BLaER1 (cell line): ENCODE measurements at regions not wholly inside any gene's neighbourhood (a gene's known extent, or its start where the extent isn't known, plus 50 kb on each side); places are given as distances from the start of the nearest gene placed in this dataset.
"Not testable (repeated sequence)": the region's sequence is repeated elsewhere in the genome, so short reads cannot be mapped to it uniquely, and the experiment has no call there.

Experiments
- H3K27ac ChIP-seq: shearing (Covaris generic); formaldehyde crosslinking; 2 replicates; pipeline ENCODE4 v1.8.1; 2022
- H3K27me3 ChIP-seq: shearing (Covaris generic); formaldehyde crosslinking; 2 replicates; pipeline ENCODE4 v1.8.1; 2022
- H3K36me3 ChIP-seq: shearing (Covaris generic); formaldehyde crosslinking; 2 replicates; pipeline ENCODE4 v1.8.1; 2022
- H3K4me1 ChIP-seq: shearing (Covaris generic); formaldehyde crosslinking; 2 replicates; pipeline ENCODE4 v1.8.1; 2022
- H3K4me2 ChIP-seq: shearing (Covaris generic); formaldehyde crosslinking; 2 replicates; pipeline ENCODE4 v1.8.1; 2022
- H3K4me3 ChIP-seq: shearing (Covaris generic); formaldehyde crosslinking; 2 replicates; pipeline ENCODE4 v1.8.1; 2022
- H3K9ac ChIP-seq: shearing (Covaris generic); formaldehyde crosslinking; 2 replicates; pipeline ENCODE4 v1.8.1; 2022
- H3K9me3 ChIP-seq: shearing (Covaris generic); formaldehyde crosslinking; 2 replicates; pipeline ENCODE4 v1.8.1; 2022
- H4K20me1 ChIP-seq: shearing (Covaris generic); formaldehyde crosslinking; 2 replicates; pipeline ENCODE4 v1.8.1; 2022
- Cebpa-rat ChIP-seq: shearing (Covaris generic); IDR thresholded peaks from 2 replicates; pipeline ENCODE4 v1.8.1; 2022

DNA sequence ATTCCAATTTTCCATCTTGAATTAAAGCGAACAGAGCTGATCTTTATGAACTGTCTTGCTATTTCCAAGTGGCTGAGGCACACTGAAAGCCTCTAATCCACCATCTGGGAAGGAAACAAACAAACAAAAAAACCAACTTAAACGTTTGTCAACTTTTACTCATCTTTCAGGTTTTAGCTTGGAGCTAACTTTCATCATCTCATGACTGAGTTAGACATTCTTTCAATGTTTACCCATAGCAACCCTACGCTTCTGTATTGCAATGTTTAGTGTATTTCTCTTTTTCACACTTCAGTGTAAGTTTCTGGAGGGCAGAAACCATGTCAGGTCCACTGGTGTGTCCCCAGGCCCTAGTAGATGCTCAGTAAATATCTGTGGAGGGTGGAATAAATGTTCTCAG, 343.8 kb downstream of the GBA3 start:
- H3K4me3 ChIP-seq: no peak overlapping the region

DNA sequence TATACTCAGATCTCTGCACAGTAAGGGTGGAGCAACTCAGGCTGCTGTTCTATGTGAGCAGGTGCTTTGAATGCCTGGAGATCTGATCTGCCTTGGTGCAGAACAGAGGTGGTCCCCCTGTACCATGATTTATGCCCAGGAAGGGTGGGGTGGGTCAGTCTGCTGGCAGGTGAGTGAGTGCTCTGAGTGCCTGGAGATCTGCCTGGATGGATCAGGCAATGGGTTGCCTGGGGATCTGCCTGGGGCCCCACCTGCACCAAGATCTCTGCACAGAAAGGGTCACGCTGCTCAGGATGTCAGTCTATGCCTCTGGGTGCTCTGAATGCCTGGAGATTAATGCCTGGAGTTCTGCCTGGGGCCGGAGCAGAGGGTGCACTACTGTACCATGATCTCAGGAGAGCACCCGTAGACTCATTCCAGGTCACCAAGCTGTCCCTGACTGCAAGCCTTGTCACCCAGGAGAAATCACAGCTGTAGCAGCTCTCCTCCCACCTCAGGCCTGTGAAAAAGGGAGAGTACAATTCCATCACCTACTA, 342.9 kb downstream of the GBA3 start:
- Histone ChIP-seq H3K36me3 (no peaks in the 10 kb centered on the region), H3K9ac (no peak overlapping the region), H3K9me3 (no peaks in the 10 kb centered on the region), H3K27me3 (no peaks in the 10 kb centered on the region), H3K27ac (no peak overlapping the region), H3K4me2 (no peak overlapping the region), H3K4me3 (no peak overlapping the region), H4K20me1 (no peaks in the 10 kb centered on the region), H3K4me1 (no peaks in the 10 kb centered on the region)
- TF ChIP-seq Cebpa-rat: no peak

More for the DNA sequence above, 343.8 kb downstream of the GBA3 start:
- no peaks in the 10 kb centered on the region for H4K20me1 ChIP-seq
- no peaks in the 10 kb centered on the region for H3K4me1 ChIP-seq
- no peak for TF ChIP-seq Cebpa-rat
- H3K4me2 ChIP-seq: no peak overlapping the region
- no peaks in the 10 kb centered on the region for H3K36me3 ChIP-seq
- no peak overlapping the region for H3K27ac ChIP-seq
- no peak overlapping the region for H3K9ac ChIP-seq
- H3K9me3 ChIP-seq: no peaks in the 10 kb centered on the region
- H3K27me3 ChIP-seq: no peaks in the 10 kb centered on the region

DNA sequence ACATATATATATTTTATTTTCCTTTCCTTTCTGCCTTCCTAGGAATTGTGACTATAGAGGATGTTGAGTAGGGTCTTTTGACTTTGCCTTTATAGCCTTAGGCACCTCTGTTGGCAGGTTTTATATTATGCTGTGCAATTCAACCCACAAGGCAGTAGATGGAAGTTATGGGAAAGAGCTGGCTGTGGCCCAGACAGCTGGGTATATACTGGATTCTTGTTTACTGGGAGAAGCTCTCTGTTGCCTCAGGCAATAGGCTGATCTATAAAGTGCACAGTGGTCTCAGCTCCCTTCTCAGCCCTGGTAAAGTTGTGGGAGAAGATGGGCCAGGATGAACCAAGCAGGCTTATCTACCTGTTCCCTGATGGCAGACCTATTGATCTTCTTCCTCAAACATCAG, 342.0 kb downstream of the GBA3 start:
- Histone ChIP-seq H3K4me3 (no peak overlapping the region), H3K27me3 (no peaks in the 10 kb centered on the region), H3K36me3 (no peaks in the 10 kb centered on the region), H4K20me1 (no peaks in the 10 kb centered on the region), H3K27ac (no peak overlapping the region), H3K9ac (no peak overlapping the region), H3K4me1 (no peaks in the 10 kb centered on the region), H3K9me3 (no peaks in the 10 kb centered on the region), H3K4me2 (no peak overlapping the region)
- no peak for TF ChIP-seq Cebpa-rat

DNA sequence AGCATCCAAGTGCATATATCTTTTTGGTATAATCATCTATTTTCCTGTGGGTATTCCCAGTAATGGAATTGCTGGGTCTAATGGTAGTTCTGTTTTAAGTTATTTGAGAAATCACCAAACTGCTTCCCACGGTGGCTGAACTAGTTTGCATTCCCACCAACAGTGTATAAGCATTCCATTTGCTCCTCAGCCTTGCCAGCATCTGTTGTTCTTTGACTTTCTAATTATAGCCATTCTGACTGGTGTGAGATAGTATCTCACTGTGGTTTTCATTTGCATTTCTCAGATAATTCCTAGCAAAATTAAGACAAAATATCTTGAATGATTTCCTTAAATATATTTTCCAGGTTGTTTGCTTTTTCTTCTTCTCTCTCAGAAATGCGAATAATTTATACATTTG, 341.1 kb downstream of the GBA3 start:
- Histone ChIP-seq H3K9ac (no peak overlapping the region), H4K20me1 (no peaks in the 10 kb centered on the region), H3K27ac (no peak overlapping the region), H3K4me3 (no peak overlapping the region), H3K4me2 (no peak overlapping the region), H3K4me1 (no peaks in the 10 kb centered on the region), H3K27me3 (no peaks in the 10 kb centered on the region), H3K9me3 (no peaks in the 10 kb centered on the region), H3K36me3 (no peaks in the 10 kb centered on the region)
- no peak for TF ChIP-seq Cebpa-rat

DNA sequence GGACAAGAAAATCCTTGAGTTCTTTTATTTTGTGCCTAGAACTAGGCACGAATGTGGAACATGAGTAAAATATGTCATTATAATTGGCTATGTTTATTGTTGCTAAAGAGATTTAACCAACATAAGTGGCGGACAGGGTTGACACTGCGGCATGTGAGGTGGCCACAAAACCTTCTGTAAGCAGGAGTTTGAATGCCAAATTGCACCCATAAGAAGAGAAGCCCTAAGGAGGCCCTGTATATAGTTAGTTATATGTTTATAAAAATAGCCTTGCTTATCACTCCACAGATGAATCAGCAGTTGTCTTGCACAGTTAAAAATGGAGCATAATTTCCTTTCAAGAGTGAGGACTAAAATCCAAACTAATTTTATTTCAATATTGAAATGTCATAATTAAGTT, 336.1 kb downstream of the GBA3 start:
- Histone ChIP-seq H4K20me1 (no peaks in the 10 kb centered on the region), H3K36me3 (no peaks in the 10 kb centered on the region), H3K27me3 (no peaks in the 10 kb centered on the region), H3K4me1 (no peaks in the 10 kb centered on the region), H3K4me3 (no peak overlapping the region), H3K4me2 (no peak overlapping the region), H3K9me3 (no peaks in the 10 kb centered on the region), H3K9ac (no peak overlapping the region), H3K27ac (no peak overlapping the region)
- TF ChIP-seq Cebpa-rat: no peak

DNA sequence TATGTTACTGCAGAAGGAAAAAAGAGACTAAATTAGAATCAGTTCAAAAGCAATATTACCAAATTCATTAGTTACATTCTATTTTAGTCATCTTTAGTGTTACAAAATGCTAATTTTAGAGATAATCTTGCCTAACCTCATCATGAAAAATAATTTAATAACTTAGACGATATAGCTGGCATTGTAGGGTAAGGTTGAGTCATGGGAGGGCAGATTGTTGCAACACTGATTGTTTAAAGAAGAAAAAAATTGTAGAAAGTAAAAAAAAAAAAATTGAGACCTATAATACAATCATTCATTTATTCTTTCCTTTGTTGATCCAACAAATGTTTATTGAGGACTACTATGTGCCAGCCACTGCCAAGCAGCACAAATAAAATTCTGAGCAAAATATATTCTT, 330.9 kb downstream of the GBA3 start:
- no peak overlapping the region for H3K27ac ChIP-seq

DNA sequence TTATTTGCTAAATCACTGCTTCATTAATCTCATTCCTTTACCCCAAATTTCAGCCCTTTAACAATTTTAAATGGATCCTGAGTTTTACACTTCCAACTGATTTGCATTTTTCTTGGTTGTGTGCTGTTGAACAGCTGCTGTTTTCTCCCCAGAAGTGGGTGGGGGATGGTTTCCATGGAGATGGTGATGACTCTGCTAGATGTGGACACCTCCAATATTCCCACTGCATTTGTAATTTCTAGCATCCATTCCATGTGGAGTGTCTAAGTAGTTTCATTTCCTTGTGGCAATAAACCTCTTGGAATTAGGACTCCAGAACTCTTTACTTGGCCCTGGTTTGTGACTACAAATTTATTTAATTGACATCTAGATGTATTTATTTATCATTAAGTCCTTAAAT, 330.4 kb downstream of the GBA3 start:
- H3K4me3 ChIP-seq: no peak overlapping the region
- H3K27me3 ChIP-seq: no peaks in the 10 kb centered on the region
- no peak for TF ChIP-seq Cebpa-rat
- no peak overlapping the region for H3K9ac ChIP-seq
- H3K4me2 ChIP-seq: no peak overlapping the region
- no peak overlapping the region for H3K27ac ChIP-seq
- no peaks in the 10 kb centered on the region for H3K36me3 ChIP-seq
- no peaks in the 10 kb centered on the region for H3K9me3 ChIP-seq
- H3K4me1 ChIP-seq: no peaks in the 10 kb centered on the region
- no peaks in the 10 kb centered on the region for H4K20me1 ChIP-seq

More for the DNA sequence above, 330.9 kb downstream of the GBA3 start:
- Histone ChIP-seq H3K4me2 (no peak overlapping the region), H3K27me3 (no peaks in the 10 kb centered on the region), H4K20me1 (no peaks in the 10 kb centered on the region), H3K9me3 (no peaks in the 10 kb centered on the region), H3K4me1 (no peaks in the 10 kb centered on the region), H3K4me3 (no peak overlapping the region), H3K36me3 (no peaks in the 10 kb centered on the region), H3K9ac (no peak overlapping the region)
- TF ChIP-seq Cebpa-rat: no peak

DNA sequence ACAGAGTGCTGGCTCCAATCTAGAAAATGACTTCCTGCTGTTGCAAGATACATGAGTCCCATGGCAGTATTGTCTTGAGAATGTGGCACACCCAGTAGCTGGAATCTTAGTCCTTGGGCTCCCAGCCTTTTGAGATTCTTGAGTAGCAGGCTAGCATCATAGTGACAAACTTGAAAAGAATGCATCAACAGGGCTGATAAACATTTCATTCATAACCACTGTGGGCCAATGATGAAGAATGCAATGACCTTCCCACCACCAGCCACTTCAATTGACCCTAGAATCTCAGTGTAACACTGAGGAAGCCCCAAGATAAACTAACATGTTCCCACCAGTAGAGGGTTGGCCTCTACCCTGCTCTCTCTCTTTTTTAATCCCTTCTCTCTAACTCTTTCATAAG, 329.3 kb downstream of the GBA3 start:
- H3K9me3 ChIP-seq: no peaks in the 10 kb centered on the region
- H3K4me3 ChIP-seq: no peak overlapping the region
- no peaks in the 10 kb centered on the region for H3K4me1 ChIP-seq
- no peak for TF ChIP-seq Cebpa-rat
- H3K9ac ChIP-seq: no peak overlapping the region
- no peak overlapping the region for H3K27ac ChIP-seq
- no peaks in the 10 kb centered on the region for H3K27me3 ChIP-seq
- no peaks in the 10 kb centered on the region for H3K36me3 ChIP-seq
- no peaks in the 10 kb centered on the region for H4K20me1 ChIP-seq
- H3K4me2 ChIP-seq: no peak overlapping the region

DNA sequence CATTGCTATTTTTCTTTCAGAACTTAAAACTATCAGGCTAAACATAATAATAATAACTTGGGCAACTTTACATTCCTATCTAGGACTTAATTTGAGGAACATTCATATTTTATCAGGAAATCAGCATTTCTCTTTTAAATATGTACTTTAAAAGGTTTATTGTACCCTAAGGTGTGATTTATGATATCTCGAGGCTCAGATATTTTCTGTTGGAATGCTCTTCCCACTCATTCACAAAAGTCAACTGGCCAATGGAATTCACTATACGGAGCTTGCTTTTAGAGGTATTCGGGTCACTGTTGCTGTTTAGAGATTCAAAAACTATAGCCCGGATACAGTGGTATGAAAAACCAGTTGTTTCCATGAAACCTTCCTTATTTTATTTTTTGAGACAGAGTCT, 328.3 kb downstream of the GBA3 start:
- H3K9ac ChIP-seq: no peak overlapping the region
- H3K4me2 ChIP-seq: no peak overlapping the region
- H3K36me3 ChIP-seq: no peaks in the 10 kb centered on the region
- no peak overlapping the region for H3K27ac ChIP-seq
- H3K27me3 ChIP-seq: no peaks in the 10 kb centered on the region
- no peak for TF ChIP-seq Cebpa-rat
- H3K4me3 ChIP-seq: no peak overlapping the region
- no peaks in the 10 kb centered on the region for H3K4me1 ChIP-seq
- no peaks in the 10 kb centered on the region for H3K9me3 ChIP-seq
- no peaks in the 10 kb centered on the region for H4K20me1 ChIP-seq

DNA sequence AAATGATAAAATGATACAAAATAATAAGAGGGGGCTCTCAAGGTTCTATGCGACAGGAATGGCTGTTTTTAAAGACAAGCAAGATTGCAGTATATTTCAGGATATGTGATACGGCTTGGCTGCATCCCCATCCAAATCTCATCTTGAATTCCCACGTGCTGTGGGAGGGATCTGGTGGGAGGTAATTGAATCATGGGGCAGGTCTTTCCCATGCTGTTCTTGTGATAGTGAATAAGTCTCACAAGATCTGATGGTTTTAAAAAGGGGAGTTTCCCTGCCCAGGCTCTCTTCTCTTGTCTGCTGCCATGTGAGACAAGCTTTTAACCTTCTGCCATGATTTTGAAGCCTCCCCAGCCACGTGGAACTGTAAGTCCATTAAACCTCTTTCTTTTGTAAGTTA, 327.7 kb downstream of the GBA3 start:
- not testable (repeated sequence) for H3K9me3 ChIP-seq, H3K9ac ChIP-seq, H3K4me2 ChIP-seq, H3K36me3 ChIP-seq, H3K4me3 ChIP-seq, H3K4me1 ChIP-seq, H4K20me1 ChIP-seq, H3K27me3 ChIP-seq, H3K27ac ChIP-seq

DNA sequence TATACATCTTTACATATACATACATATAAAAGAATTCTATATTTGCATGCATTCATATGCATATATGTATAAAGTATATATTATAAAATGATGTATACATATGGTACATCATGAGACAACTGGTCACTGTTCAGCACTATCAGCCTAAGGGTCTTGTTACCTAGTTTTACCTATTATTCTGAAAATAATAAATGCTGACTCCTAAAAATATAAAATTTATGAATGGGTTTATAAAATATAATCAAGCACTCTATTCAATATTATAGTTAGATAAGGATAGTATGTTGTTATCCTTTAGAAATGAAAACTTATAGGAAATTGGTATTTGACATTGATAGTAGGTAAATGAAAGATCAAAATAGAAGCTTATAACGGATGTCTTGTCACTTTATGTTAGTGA, 324.2 kb downstream of the GBA3 start:
- Histone ChIP-seq H3K36me3 (no peaks in the 10 kb centered on the region), H3K27ac (no peak overlapping the region), H4K20me1 (no peaks in the 10 kb centered on the region), H3K4me1 (no peaks in the 10 kb centered on the region), H3K27me3 (no peaks in the 10 kb centered on the region), H3K9me3 (no peaks in the 10 kb centered on the region), H3K9ac (no peak overlapping the region), H3K4me2 (no peak overlapping the region), H3K4me3 (no peak overlapping the region)
- no peak for TF ChIP-seq Cebpa-rat
